Psoas muscle (tissue), 7 donors: ENCODE measurements at regions not wholly inside any gene's neighbourhood (a gene's known extent, or its start where the extent isn't known, plus 50 kb on each side); places are given as distances from the start of the nearest gene placed in this dataset.

Experiments
- ATAC-seq, 4 donors: fragments of 200-7000 bp; cut with Tn5 transposase; one replicate each; pipeline ENCODE4 v1.9.1; 2020; ENCODE audit warnings: moderate library complexity in 3 of 4, mild to moderate bottlenecking in 2 of 4
- DNase-seq, 2 donors: peaks; one replicate each; pipeline ENCODE4 v3.0.0-alpha.2; 2020
- H3K27ac ChIP-seq: fragments of 200-600 bp; one replicate; pipeline ENCODE4 v1.8.0; 2022
- H3K27me3 ChIP-seq, 3 donors: fragments of 200-600 bp in 1 of 3; one replicate each; pipeline versions ENCODE4 v1.6.1 to v1.8.0; 2013 to 2022; ENCODE audit warnings: low read length in 2 of 3, mild to moderate bottlenecking in 2 of 3, moderate library complexity in 1 of 3; ENCODE audit not compliant: insufficient read depth in 3 of 3
- H3K36me3 ChIP-seq, 2 donors: fragments of 200-600 bp in 1 of 2; one replicate each; pipeline versions ENCODE4 v1.6.1 to v1.8.0; 2013 to 2022; ENCODE audit warnings: low read depth in 1 of 2, mild to moderate bottlenecking in 1 of 2, moderate library complexity in 1 of 2; ENCODE audit not compliant: insufficient read depth in 1 of 2
- H3K4me1 ChIP-seq: fragments of 200-600 bp; one replicate; pipeline ENCODE4 v1.8.0; 2022
- H3K4me3 ChIP-seq: fragments of 200-600 bp; one replicate; pipeline ENCODE4 v1.8.0; 2022; ENCODE audit warnings: mild to moderate bottlenecking
- H3K9me3 ChIP-seq: fragments of 200-600 bp; one replicate; pipeline ENCODE4 v1.8.0; 2022
- WGBS, 3 donors: extraction: QIAGEN DNeasy Blood & Tissue Kit; methylation state at CpG; one replicate each; pipeline versions ENCODE4 v1.1.6 to v1.1.7; 2013; 5-methylcytosine and 5-hydroxymethylcytosine counted together
- intact Hi-C, 2 donors: fragments of 100-400 bp; cut with DNase I; formaldehyde crosslinking; loops; one replicate each; pipeline versions ENCODE4 v1.11.0 to v1.14.2; 2022
- TF ChIP-seq, protein P1 (sequence below): fragments of 200-600 bp; IDR thresholded peaks from one replicate; pipeline ENCODE4 v1.8.0; 2022; ENCODE audit warnings: antibody characterized with exemption
- donor health status: healthy with polysubstance abuse.
- donor health status: DM: no; HTN: no; CAD: no; lungs with moderate emphysema.
- donor health status: Bipolar disorder and iron deficiency.
- donor health status: healthy.
- donor health status: DM: yes; HTN: yes; CAD: no.
- donor health status: DM: no; HTN: no; CAD: no.
- donor health status: DM: yes; HTN: yes; CAD: no.

DNA sequence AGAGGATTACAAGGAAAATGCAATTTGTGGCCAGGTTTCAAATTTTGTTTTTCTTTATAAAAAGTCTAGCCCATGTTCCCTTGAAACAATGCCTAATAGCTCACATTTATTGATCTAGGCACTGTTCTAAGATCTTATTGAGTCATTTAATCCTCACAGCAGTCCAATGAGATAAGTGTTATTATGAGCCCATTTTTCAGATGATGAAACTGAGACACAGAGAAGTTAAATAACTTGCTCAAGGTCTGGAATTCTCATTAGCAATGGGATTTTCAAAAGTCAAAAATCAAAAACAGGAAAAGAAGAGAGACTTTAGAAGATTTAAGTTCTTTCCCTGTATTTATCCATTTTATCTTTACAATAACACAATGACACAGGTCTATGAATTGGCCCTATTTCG, 90.0 kb upstream of the COL6A5 start:
- no peaks in the 10 kb centered on the region for H3K9me3 ChIP-seq
- DNase-seq (no peak), ATAC-seq (no peak)
- intact Hi-C loops = no loop called here
- no peaks in the 10 kb centered on the region for H3K36me3 ChIP-seq
- no peaks in the 10 kb centered on the region for H3K27me3 ChIP-seq
- WGBS, 3 donors = 78 to 95% (median 79%) methylated on average over 1 of the region's 1 CpG
- no peak overlapping the region for H3K4me3 ChIP-seq
- H3K4me1 ChIP-seq = no peaks in the 10 kb centered on the region
- no peak overlapping the region for H3K27ac ChIP-seq
- TF ChIP-seq, protein P1, sequence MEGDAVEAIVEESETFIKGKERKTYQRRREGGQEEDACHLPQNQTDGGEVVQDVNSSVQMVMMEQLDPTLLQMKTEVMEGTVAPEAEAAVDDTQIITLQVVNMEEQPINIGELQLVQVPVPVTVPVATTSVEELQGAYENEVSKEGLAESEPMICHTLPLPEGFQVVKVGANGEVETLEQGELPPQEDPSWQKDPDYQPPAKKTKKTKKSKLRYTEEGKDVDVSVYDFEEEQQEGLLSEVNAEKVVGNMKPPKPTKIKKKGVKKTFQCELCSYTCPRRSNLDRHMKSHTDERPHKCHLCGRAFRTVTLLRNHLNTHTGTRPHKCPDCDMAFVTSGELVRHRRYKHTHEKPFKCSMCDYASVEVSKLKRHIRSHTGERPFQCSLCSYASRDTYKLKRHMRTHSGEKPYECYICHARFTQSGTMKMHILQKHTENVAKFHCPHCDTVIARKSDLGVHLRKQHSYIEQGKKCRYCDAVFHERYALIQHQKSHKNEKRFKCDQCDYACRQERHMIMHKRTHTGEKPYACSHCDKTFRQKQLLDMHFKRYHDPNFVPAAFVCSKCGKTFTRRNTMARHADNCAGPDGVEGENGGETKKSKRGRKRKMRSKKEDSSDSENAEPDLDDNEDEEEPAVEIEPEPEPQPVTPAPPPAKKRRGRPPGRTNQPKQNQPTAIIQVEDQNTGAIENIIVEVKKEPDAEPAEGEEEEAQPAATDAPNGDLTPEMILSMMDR = no peak

DNA sequence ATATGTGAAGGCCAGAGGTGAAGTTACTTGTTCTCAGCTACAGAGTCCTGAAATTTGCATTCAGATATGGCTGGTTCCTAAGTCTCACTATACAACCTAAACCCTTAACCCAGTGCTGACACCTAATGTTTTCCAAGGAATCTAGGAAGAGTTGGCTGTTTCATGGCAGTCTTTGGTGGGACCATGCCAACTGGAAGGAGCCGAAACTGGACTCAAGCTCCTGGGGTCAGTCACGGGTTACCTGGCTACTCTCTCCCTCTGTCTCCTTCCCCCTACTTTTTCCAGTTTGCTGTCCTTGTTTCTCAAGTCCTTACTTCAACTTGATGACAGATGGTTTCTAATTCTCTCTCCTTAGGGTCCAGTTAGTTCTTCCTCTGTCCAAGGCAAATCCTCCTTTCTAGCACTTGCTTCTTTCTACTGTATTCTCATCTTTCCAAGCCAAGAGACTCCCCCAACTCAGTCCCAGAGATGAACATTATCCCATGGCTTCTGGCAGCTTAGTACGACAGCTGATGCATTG, 88.6 kb upstream of the COL6A5 start:
- H3K4me1 ChIP-seq = no peaks in the 10 kb centered on the region
- H3K36me3 ChIP-seq = no peaks in the 10 kb centered on the region
- 61 to 64% (median 63%) methylated on average over 3 of the region's 3 CpGs for WGBS, 3 donors
- TF ChIP-seq, protein P1 = no peak
- H3K4me3 ChIP-seq = no peak overlapping the region
- H3K9me3 ChIP-seq = no peaks in the 10 kb centered on the region
- intact Hi-C loops = no loop called here
- H3K27ac ChIP-seq = no peak overlapping the region
- ATAC-seq = no peak
- DNase-seq = no peak
- no peaks in the 10 kb centered on the region for H3K27me3 ChIP-seq

DNA sequence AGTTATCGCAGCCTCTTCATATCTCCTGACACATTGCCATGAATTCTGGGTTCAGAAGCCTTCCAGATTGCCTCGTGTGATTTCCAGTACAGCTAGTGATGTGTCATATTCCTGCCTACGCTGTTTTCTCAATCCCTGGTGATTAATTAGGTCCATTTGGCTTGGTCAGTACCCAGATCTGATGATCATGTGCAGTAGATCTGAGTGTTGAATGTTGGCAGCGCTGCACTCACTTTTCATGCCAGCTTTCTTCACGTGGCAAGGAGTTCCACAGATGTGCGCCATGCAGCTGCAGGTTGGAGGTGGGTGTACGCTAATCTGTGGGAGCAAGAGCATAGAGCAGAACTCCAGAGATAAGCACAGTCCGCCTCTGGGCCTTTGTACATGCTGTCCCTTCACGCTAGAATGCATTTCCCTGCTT, 86.9 kb upstream of the COL6A5 start:
- WGBS, 3 donors = 34 to 48% (median 44%) methylated on average over 9 of the region's 9 CpGs
- Histone ChIP-seq H3K9me3 (no peaks in the 10 kb centered on the region), H3K4me3 (no peak overlapping the region), H3K4me1 (no peaks in the 10 kb centered on the region), H3K27ac (no peak overlapping the region), H3K36me3 (no peaks in the 10 kb centered on the region), H3K27me3 (no peaks in the 10 kb centered on the region)
- TF ChIP-seq, protein P1 = no peak
- DNase-seq = peak in 1 of 2 donors; percentile 25
- intact Hi-C loops = no loop called here
- peak in 1 of 4 donors; percentile 56 for ATAC-seq

DNA sequence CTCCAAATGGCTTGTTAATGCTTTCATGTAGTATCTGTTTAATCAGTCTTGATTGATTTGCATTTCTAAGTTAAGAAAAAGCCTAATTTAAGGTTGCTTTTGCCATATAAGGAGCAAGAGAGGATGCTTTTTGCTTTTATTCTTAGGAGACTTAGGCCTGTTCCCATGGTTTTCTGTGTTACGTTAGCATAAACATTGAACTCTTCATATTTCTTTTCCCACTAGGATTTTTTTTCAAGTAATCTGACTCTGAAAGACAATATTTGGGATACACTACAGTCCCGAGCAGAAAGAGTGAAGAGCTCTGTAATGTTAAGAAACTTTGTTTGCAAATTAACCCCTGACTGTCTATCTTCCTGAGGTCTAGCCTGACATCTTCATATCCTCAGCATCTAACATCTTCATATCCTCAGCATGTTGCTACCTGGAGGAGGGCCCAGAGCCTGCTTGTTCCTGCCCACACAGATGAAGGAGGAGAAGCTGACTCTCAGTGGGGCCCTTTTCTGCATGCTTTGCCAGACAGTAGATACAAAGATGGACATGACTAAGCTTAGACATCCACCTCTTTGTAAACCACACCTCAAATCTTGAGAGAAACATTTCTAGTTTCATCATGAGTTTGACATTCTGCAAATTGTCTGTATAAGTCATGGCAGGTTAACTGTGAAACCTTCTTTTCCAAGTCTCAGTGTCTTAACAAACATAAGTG, 86.2 kb upstream of the COL6A5 start:
- DNase-seq = no peak
- no peaks in the 10 kb centered on the region for H3K36me3 ChIP-seq
- no peak overlapping the region for H3K4me3 ChIP-seq
- 29 to 41% (median 30%) methylated on average over 2 of the region's 2 CpGs for WGBS, 3 donors
- no peaks in the 10 kb centered on the region for H3K4me1 ChIP-seq
- TF ChIP-seq, protein P1 = no peak
- H3K9me3 ChIP-seq = no peaks in the 10 kb centered on the region
- no peaks in the 10 kb centered on the region for H3K27me3 ChIP-seq
- H3K27ac ChIP-seq = no peak overlapping the region
- intact Hi-C loops = no loop called here
- no peak for ATAC-seq

DNA sequence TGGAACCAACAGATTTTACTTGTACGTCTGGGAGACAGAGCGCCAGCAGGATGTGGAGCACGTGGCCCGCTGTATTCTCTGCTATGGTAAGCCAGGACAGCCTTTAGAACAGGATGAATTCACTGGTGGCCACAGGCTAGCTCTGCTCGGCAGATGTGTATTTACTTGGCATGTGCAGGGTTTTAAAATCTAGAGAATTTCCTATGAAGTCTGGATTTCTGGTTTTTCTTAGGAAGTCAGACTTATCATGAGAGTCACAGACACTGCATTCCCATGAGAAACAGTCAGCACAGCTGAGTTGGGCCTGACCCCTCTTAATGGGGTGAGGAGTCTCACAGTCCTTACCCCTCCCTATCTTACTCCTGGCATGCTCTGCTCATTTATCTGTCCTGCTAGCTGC, 84.6 kb upstream of the COL6A5 start:
- no peaks in the 10 kb centered on the region for H3K9me3 ChIP-seq
- DNase-seq (no peak), ATAC-seq (no peak)
- H3K36me3 ChIP-seq = no peaks in the 10 kb centered on the region
- no peak overlapping the region for H3K4me3 ChIP-seq
- WGBS, 3 donors = 69 to 79% (median 73%) methylated on average over 5 of the region's 5 CpGs
- H3K27ac ChIP-seq = no peak overlapping the region
- intact Hi-C loops = no loop called here
- no peaks in the 10 kb centered on the region for H3K27me3 ChIP-seq
- TF ChIP-seq, protein P1 = no peak
- no peaks in the 10 kb centered on the region for H3K4me1 ChIP-seq
